ENCODE measurements at regions not wholly inside any gene's neighbourhood (a gene's known extent, or its start where the extent isn't known, plus 50 kb on each side); places are given as distances from the start of the nearest gene placed in this dataset.

DNA sequence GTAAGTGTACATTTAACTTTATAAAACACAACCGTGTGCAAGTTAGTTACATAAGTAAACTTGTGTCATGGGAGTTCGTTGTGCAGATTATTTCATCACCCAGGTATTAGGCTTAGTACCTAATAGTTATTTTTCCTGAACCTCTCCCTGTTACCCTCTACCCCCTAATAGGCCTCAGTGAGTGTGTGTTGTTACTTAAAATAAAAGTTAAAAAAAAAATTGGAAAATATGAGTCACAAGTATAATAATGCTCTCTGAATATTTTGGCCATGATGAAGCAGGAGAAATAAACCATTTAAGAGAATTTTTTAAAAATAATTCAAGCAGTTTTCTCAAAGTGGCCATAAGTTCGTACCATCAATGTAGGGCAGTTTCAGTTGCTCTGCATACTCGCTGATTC, 105.1 kb upstream of the GRID2 start:
- peak; percentile 24 for DNase-seq (ENCODE audit: low read depth)
- TF ChIP-seq, protein P1, sequence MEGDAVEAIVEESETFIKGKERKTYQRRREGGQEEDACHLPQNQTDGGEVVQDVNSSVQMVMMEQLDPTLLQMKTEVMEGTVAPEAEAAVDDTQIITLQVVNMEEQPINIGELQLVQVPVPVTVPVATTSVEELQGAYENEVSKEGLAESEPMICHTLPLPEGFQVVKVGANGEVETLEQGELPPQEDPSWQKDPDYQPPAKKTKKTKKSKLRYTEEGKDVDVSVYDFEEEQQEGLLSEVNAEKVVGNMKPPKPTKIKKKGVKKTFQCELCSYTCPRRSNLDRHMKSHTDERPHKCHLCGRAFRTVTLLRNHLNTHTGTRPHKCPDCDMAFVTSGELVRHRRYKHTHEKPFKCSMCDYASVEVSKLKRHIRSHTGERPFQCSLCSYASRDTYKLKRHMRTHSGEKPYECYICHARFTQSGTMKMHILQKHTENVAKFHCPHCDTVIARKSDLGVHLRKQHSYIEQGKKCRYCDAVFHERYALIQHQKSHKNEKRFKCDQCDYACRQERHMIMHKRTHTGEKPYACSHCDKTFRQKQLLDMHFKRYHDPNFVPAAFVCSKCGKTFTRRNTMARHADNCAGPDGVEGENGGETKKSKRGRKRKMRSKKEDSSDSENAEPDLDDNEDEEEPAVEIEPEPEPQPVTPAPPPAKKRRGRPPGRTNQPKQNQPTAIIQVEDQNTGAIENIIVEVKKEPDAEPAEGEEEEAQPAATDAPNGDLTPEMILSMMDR (conservative IDR thresholded peaks at IDR 0.05; ENCODE audit: control insufficient read depth, insufficient read depth, low read depth, low read length), result no peak
- no peak overlapping the region for H3K4me3 ChIP-seq (ENCODE audit: control insufficient read depth, low read depth, low read length)

DNA sequence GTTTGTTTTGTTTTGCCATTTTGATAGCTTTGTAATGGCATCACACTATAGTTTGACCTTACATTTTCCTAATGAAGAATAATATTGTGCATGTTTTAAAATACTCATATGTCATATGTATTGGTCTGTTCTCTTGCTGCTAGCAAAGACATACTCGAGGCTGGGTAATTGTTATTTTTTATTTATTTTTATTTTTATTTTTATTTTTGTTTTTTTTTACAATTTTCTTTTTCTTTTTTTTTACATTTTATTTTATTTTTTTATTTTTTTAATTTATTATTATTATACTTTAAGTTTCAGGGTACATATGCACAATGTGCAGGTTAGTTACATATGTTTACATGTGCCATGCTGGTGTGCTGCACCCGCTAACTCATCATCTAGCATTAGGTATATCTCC, 104.6 kb upstream of the GRID2 start:
- TF ChIP-seq, protein P1 (conservative IDR thresholded peaks at IDR 0.05; ENCODE audit: control insufficient read depth, insufficient read depth, low read depth, low read length), result no peak
- no peak overlapping the region for H3K4me3 ChIP-seq (ENCODE audit: control insufficient read depth, low read depth, low read length)
- DNase-seq (ENCODE audit: low read depth), result no peak

DNA sequence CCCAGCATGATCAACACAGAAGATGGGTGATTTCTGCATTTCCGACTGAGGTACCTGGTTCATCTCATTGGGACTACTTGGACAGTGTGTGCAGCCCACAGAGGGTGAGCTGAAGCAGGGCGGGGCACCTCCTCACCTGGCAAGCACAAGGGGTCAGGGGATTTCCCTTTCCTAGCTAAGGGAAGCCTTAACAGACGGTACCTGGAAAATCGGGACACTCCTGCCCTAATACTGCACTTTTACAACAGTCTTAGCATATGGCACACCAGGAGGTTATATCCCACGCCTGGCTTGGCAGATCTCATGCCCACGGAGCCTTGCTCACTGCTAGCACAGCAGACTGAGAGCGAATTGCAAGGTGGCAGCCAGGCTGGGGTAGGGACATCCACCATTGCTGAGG, 92.9 kb upstream of the GRID2 start:
- no peak for DNase-seq (ENCODE audit: low read depth)
- TF ChIP-seq, protein P1 (conservative IDR thresholded peaks at IDR 0.05; ENCODE audit: control insufficient read depth, insufficient read depth, low read depth, low read length), result no peak
- no peak overlapping the region for H3K4me3 ChIP-seq (ENCODE audit: control insufficient read depth, low read depth, low read length)

DNA sequence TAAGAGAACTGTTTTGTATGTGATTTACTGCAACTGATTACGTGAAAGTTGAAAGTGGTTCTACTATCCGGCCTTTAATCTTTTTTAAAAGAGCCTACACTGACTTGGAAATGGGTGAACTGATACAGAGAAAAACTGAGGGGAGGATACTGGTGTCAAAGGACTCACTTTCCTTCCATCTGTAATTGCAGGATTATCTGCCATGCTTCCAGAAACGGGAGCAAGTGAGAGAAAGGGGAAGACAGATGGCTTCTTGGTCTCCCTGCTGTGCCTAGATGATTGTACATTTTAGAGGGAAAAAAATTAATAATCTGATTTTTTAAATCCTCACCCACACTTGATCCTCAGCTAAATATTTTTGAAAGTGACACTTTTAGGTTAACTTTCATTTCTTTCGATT, 88.3 kb upstream of the GRID2 start:
- TF ChIP-seq, protein P1 (conservative IDR thresholded peaks at IDR 0.05; ENCODE audit: control insufficient read depth, insufficient read depth, low read depth, low read length), result no peak
- H3K4me3 ChIP-seq (ENCODE audit: control insufficient read depth, low read depth, low read length), result no peak overlapping the region
- DNase-seq (ENCODE audit: low read depth), result no peak

DNA sequence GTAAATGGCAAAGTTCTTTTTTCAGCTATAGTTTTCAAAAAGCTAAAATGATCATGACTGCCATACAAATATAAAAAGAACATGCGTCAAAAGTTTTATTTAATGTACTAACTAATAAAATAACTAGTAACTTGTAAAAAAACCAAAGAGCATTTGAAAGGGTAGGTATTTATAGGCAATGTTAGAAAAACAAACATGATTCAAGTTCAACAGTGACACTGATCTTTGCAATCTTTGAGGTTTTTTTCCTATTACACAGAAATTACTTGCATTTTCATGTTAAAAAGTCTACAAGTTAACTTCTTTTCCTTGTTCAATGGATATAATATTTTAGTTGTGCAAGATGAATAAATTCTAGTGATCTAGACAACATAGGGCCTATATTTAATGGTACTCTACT, 72.3 kb upstream of the GRID2 start:
- TF ChIP-seq, protein P1 (conservative IDR thresholded peaks at IDR 0.05; ENCODE audit: control insufficient read depth, insufficient read depth, low read depth, low read length), result no peak
- no peak for DNase-seq (ENCODE audit: low read depth)
- no peak overlapping the region for H3K4me3 ChIP-seq (ENCODE audit: control insufficient read depth, low read depth, low read length)

DNA sequence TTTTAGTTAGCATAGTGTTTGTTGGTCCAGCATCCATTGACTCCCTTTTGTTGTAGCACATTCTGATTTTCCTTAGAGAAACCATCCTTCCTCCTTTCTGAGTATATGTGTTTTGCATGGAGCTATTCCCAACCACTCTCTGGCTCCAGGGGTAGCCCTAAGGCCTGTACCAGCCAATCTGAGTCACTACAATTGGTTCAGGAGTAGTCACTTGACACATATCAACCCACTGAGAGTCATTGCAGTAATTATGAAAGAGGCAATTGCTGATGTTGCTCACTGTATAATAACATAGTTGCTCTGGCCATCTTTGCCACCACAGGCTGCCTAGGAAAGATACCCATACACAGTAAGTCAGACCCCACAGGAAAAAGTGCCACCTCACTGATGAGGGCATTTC, 71.2 kb upstream of the GRID2 start:
- H3K4me3 ChIP-seq (ENCODE audit: control insufficient read depth, low read depth, low read length), result no peak overlapping the region
- TF ChIP-seq, protein P1 (conservative IDR thresholded peaks at IDR 0.05; ENCODE audit: control insufficient read depth, insufficient read depth, low read depth, low read length), result no peak
- peak; percentile 1 for DNase-seq (ENCODE audit: low read depth)
